Parathyroid adenoma (tissue), 2 donors: ENCODE measurements at regions not wholly inside any gene's neighbourhood (a gene's known extent, or its start where the extent isn't known, plus 50 kb on each side); places are given as distances from the start of the nearest gene placed in this dataset.
"Not testable (repeated sequence)": the region's sequence is repeated elsewhere in the genome, so short reads cannot be mapped to it uniquely, and the experiment has no call there.

Experiments used
- H2AFZ ChIP-seq: fragments of 300-600 bp; sonication (generic); one replicate; pipeline ENCODE4 v1.7.0; 2017; ENCODE audit warnings: antibody characterized with exemption, mild to moderate bottlenecking
- H3K27ac ChIP-seq: fragments of 300-600 bp; sonication (generic); one replicate; pipeline ENCODE4 v1.7.0; 2017
- H3K27me3 ChIP-seq: fragments of 300-600 bp; sonication (generic); one replicate; pipeline ENCODE4 v1.7.0; 2017; ENCODE audit warnings: low read length; ENCODE audit not compliant: control insufficient read depth, insufficient read depth
- H3K36me3 ChIP-seq: fragments of 300-600 bp; sonication (generic); one replicate; pipeline ENCODE4 v1.7.0; 2017; ENCODE audit warnings: low read length; ENCODE audit not compliant: control insufficient read depth, insufficient read depth
- H3K4me1 ChIP-seq: fragments of 300-600 bp; sonication (generic); one replicate; pipeline ENCODE4 v1.7.0; 2017; ENCODE audit warnings: control low read depth
- H3K4me2 ChIP-seq: fragments of 300-600 bp; sonication (generic); one replicate; pipeline ENCODE4 v1.7.0; 2017; ENCODE audit warnings: low read length
- H3K4me3 ChIP-seq: fragments of 300-600 bp; sonication (generic); one replicate; pipeline ENCODE4 v1.7.0; 2017; ENCODE audit warnings: low read depth, low read length
- H3K79me2 ChIP-seq: fragments of 300-600 bp; sonication (generic); one replicate; pipeline ENCODE4 v1.7.0; 2017; ENCODE audit warnings: control low read depth
- H3K9ac ChIP-seq: fragments of 300-600 bp; sonication (generic); one replicate; pipeline ENCODE4 v1.7.0; 2017; ENCODE audit warnings: mild to moderate bottlenecking
- H3K9me3 ChIP-seq: fragments of 300-600 bp; sonication (generic); one replicate; pipeline ENCODE4 v1.7.0; 2017; ENCODE audit warnings: low read length; ENCODE audit not compliant: control insufficient read depth
- CTCF ChIP-seq: fragments of 300-600 bp; sonication (generic); IDR thresholded peaks from one replicate; pipeline ENCODE4 v1.7.0; 2017; ENCODE audit warnings: antibody characterized with exemption, mild to moderate bottlenecking
- donor health status: primary hyperparathyroidism.

- H2AFZ ChIP-seq: no peak overlapping the region
- H3K27me3 ChIP-seq: no peaks in the 10 kb centered on the region
- no peaks in the 10 kb centered on the region for H3K4me1 ChIP-seq
- no peak overlapping the region for H3K4me3 ChIP-seq
- no peak for TF ChIP-seq CTCF
- no peak overlapping the region for H3K4me2 ChIP-seq
- no peaks in the 10 kb centered on the region for H3K36me3 ChIP-seq
- H3K9ac ChIP-seq: no peak overlapping the region
- H3K9me3 ChIP-seq: no peaks in the 10 kb centered on the region
- H3K27ac ChIP-seq: no peak overlapping the region
- no peaks in the 10 kb centered on the region for H3K79me2 ChIP-seq
These were observed 94.7 kb upstream of the NAV2 start for GRCh38 chr11:19617696-19618523.

GRCh38 chr11:19615341-19616183, 97.1 kb upstream of the NAV2 start:
- Histone ChIP-seq H3K9me3 (no peaks in the 10 kb centered on the region), H3K4me3 (no peak overlapping the region), H3K9ac (no peak overlapping the region), H3K36me3 (no peaks in the 10 kb centered on the region), H3K4me1 (no peaks in the 10 kb centered on the region), H3K27ac (no peak overlapping the region), H3K27me3 (no peaks in the 10 kb centered on the region), H2AFZ (no peak overlapping the region), H3K79me2 (no peaks in the 10 kb centered on the region), H3K4me2 (no peak overlapping the region)
- TF ChIP-seq CTCF: no peak

- no peak overlapping the region for H2AFZ ChIP-seq
- no peaks in the 10 kb centered on the region for H3K36me3 ChIP-seq
- H3K4me2 ChIP-seq: no peak overlapping the region
- no peak overlapping the region for H3K9ac ChIP-seq
- H3K4me3 ChIP-seq: no peak overlapping the region
- no peak overlapping the region for H3K27ac ChIP-seq
- no peaks in the 10 kb centered on the region for H3K27me3 ChIP-seq
- TF ChIP-seq CTCF: no peak
- no peaks in the 10 kb centered on the region for H3K4me1 ChIP-seq
- H3K79me2 ChIP-seq: no peaks in the 10 kb centered on the region
- no peaks in the 10 kb centered on the region for H3K9me3 ChIP-seq
These were observed 98.2 kb upstream of the NAV2 start for GRCh38 chr11:19614370-19614940.

- not testable (repeated sequence) for H3K4me1 ChIP-seq, H3K4me3 ChIP-seq, H3K9me3 ChIP-seq, H3K27me3 ChIP-seq, H3K4me2 ChIP-seq, H3K27ac ChIP-seq, H3K79me2 ChIP-seq, H3K36me3 ChIP-seq, H2AFZ ChIP-seq, H3K9ac ChIP-seq
These were observed 100.6 kb upstream of the NAV2 start for GRCh38 chr11:19612025-19612424.

GRCh38 chr11:19607656-19608360, 104.8 kb upstream of the NAV2 start:
- Histone ChIP-seq H3K79me2 (no peaks in the 10 kb centered on the region), H2AFZ (no peak overlapping the region), H3K9me3 (no peaks in the 10 kb centered on the region), H3K27ac (no peak overlapping the region), H3K4me3 (no peak overlapping the region), H3K36me3 (no peaks in the 10 kb centered on the region), H3K4me2 (no peak overlapping the region), H3K9ac (no peak overlapping the region), H3K27me3 (no peaks in the 10 kb centered on the region), H3K4me1 (no peaks in the 10 kb centered on the region)
- no peak for TF ChIP-seq CTCF
